HG02943 (cell line): ENCODE measurements at regions not wholly inside any gene's neighbourhood (a gene's known extent, or its start where the extent isn't known, plus 50 kb on each side); places are given as distances from the start of the nearest gene placed in this dataset.
A peak's percentile ranks its signal among the peaks of the same experiment; 100 is the strongest.
"Not testable (repeated sequence)": the region's sequence is repeated elsewhere in the genome, so short reads cannot be mapped to it uniquely, and the experiment has no call there.

Experiments used
- ATAC-seq: cut with Tn5 transposase; IDR thresholded peaks from one replicate; pipeline ENCODE4 v1.9.1; 2021; ENCODE audit warnings: mild to moderate bottlenecking, low read depth, moderate library complexity; ENCODE audit not compliant: unreplicated experiment

DNA sequence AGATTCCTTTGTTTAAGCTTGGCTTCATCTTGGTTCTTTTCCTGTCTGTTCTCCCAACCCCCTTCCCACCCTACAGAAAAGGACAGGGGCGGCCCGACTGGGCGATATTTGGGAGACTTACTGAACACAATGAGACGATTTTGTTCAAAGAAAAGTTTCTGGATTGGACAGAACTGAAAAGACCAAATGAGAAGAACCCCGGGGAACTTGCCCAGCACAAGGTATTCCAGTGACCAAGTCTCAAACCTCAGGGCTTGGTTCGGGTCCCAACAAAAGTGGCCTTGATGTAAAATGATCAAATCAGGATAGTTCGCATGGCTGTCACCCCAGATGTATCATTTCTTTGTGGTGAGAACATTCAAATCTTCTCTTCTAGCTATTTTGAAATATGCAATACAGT, 73.9 kb upstream of the LYZL2 start:
- ATAC-seq: not testable (repeated sequence)

DNA sequence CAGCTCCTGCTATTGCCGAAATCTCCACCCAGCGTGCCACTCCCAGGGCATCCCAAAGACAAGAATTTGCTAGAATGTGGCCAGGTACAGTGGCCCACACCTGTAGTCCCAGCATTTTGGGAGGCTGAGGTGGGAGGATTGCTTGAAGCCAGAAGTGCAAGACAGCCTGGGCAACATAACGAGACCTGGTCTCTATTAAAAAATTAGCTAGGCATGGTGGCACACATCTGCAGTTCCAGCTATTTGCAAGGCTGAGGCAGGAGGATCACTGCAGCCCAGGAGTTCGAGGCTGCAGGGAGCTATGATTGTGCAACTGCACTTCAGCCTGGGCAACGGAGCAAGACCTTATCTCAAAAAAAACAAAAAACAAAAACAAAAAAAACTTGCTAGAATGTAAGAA, 73.3 kb upstream of the LYZL2 start:
- no peak for ATAC-seq

DNA sequence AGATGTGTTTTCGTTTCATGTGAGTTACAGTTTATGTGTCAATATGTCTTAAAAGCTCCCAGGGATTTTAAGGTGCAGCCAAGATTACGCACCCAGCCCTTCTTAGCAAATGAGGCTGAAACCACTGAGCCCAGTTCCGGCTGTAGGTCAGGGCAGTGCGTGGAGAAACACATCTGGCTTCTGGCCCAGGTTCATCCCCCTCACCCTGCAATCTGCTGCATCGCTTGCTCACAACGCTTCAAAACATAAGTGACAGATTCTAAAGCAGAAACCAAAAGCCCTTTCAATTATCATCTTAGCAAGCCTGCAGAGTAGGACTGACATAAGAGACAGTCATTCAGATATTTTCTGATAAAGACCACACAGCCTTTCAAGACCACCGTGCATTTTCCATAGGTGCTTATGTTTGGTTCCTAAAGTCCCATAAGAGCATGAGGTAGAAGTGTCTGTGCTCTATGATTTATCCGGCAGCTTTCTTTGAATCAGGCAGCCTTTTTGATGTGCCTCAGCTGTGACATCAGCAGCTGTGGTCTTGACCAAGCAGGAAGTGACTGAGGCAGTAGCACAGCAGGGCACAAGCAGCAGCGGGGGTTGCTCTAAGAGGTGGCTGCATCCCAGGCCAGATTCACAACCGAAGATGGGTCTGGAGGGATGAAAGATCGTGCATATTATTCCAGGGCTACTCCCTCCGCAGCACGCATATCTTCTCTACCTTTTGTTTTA, 72.1 kb upstream of the LYZL2 start:
- peak; percentile 54 for ATAC-seq

DNA sequence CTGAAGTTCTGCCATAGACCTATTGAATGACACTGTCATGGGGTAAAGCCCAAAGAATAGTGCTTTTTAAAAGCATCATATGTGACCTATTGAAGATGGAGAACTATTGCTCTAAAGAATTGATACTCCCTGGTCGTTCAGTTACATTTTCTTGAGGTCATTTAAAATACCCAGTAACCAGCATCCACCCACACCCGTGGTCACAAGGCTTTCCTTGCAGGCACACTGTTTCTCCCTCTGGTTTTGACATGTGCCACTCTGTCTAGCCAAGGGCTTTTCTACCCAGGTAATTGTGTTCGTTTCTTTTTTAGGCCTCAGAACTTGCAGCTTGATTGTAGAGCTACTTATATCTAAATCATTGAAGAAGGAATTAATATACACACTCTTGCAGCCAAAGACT, 68.3 kb upstream of the LYZL2 start:
- no peak for ATAC-seq

DNA sequence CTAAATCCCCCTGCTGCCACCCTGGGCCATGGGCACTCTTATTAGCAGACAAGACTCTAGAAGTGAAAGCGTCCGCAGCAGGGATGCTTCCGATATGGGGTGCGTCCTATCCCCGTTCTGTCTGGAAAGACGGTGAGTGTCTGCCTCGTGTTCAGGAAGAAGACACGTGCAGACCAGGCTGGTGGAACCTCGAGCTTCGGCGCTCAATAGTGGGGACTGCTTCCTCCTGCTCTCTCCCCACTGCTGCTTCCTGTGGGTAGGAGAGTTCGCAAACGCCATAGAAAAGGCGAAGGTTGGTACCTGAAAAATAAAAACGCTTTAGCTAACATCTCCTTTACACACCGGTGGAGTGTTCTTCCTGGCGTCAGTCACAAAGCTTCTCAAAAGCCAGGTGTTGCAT, 67.7 kb upstream of the LYZL2 start:
- ATAC-seq: not testable (repeated sequence)

DNA sequence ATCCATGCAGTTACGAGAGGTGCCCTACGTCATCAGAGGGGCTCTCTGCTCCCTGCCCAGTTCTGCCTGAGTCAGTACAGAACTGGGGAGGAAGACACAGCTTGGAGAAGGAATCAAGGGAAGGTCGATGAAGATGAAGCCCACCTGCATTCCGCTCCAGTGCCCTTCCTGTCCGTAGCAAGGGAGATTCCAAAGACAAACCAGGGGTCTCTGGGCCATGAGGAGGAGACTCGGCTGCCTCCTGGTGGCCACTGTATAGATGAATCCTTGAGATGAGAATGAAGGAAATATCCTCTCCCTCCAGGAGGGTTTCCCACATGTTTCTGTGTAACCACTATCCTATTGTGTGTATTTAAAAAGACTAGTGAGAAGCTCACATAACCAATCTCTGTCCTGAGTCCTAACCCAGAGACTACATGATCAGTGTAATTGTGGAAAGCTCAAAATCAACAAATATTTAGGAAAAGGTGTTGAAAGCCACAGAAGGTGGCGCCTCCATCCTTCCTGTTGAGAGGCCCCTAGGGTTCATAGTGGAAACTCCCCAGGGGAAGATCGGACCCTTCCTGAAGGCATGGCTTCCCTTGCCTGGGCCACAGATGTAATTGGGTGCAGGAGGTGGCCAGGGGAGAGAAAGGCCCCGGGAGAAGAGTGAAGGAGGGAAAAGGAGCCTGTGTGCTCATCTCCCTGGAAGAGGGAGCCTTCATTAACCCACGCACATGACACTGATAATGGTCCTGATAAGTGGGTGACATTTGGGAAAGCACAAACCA, 67.0 kb upstream of the LYZL2 start:
- not testable (repeated sequence) for ATAC-seq

DNA sequence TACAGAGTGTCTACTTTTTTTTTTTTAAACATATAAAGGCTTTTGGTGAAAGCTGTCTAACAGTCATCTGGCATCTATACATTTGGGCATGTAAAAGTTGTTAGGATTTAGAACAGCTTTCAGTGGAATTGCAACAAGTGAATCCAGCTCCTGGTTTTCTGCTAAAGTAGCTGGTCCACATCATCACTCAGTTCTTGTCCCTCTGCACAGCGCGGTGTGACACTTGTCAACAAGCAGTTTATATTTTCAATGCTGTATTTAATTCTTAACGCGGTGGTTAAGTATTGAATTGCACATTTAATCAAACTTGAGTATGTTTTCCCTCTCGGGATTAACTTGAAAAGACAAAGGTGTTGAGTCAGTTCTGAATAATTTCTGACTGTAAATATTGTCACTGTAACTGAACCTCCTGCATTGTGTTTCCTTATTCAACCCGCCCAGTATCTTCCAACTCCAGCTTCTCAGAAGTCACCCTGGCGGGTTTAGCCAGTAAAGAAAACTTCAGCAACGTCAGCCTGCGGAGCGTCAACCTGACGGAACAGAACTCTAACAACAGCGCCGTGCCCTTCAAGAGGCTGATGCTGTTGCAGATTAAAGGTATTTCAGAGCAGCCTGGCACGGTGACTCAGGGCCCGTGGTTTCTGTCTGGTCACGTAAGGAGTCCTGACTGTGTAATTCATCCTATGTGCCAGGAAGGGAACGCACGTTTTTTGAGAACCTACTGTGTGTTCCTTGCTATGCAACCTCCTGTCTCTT, 66.1 kb upstream of the LYZL2 start:
- ATAC-seq: not testable (repeated sequence)

DNA sequence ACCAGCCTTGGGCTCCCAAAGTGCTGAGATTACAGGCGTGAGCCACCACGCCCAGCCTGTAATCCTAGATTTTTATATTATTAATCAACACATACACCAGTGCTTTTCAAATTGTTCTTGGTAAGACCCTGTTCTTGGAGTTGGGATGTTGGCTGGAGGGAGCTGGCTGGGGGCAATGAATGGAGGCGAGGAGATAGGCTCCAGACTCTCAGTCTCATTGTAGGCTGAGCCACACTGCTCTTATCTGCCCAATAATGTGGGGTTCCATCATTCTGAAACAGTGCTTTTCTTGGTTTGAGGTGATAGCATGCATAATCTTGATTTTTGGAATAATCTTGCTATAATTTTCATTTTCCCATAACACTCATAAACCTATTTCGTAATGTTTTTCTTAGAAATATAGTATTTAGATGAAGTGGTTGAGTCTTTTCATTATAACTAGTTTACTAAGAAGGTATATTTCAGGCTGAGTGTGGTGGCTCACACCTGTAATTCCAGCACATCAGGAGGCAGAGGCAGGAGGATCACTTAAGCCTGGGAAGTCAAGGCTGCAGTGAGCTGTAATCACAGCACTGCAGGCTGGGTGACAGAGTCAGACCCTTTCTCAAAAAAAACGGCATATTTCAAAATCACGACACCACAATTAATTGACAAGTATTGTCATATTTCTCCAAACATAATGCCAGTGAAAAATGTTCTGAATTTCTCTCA, 65.1 kb upstream of the LYZL2 start:
- ATAC-seq: no peak

DNA sequence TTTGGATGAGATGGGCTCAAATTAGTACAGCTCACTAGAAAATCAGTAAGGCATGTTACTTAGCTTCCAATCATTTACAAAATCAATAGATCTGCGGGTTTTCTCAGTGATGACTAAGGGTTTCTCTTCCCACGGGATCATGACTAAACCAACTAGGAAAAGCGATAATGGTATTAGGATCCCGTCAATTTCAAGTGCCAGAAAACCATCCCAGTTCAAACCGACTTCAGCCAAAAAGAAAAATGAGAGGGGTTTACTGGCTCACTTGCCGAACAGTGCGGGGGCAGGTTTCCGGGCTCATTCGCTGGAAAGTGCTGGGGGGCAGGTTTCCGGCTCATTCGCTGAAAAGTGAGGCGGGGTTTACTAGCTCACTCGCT, 62.1 kb upstream of the LYZL2 start:
- no peak for ATAC-seq

DNA sequence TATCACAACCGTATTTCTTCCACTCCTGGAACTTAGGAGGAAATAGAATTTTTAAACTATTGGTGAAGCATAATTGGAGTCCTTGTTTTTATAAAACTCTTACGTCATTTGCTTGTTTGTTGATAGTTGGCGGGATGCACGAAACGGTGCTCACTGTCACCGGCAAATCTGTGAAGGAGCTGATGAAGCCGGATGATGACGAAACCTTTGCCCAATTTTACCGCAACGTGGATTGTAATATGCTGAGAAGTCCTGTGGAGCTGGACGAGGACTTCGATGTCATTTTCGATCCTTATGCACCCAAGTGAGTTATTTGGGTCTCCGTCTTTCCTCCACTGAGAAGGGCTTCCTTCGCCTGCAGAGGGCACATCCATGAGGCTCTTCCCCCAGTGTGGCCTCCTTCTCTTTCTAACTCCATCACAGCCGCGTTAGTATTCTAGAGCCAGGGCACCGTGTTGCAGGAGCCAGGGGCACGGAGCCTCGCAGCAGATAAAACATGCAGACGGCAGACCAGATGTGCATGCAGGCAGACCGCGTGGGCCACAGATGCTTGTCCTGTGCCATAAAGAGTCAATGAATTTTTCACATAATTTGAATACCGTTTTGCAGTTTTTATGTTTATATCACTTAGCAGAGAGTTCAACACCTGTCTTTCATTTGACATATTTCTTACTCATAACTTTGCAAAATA, 61.5 kb upstream of the LYZL2 start:
- ATAC-seq: not testable (repeated sequence)

DNA sequence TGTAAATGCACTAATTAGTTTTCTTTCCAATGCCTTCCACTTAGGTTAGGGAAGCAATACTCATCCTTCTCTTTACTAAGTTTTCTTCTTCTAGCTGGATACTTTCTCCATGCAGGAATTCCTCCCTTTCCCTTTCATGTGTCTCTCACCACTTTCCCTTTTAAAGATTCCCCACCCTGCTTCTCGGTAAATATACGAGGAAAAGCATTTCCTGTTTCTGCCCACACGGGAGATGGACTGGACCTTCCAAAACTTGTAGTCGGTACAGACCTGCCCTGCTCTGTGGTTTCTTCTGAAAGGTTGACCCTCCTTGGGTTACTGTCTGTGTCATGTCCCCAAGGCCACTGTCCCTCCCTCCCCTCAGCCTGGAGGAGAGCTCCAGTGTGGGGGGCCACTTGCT, 58.9 kb upstream of the LYZL2 start:
- no peak for ATAC-seq

DNA sequence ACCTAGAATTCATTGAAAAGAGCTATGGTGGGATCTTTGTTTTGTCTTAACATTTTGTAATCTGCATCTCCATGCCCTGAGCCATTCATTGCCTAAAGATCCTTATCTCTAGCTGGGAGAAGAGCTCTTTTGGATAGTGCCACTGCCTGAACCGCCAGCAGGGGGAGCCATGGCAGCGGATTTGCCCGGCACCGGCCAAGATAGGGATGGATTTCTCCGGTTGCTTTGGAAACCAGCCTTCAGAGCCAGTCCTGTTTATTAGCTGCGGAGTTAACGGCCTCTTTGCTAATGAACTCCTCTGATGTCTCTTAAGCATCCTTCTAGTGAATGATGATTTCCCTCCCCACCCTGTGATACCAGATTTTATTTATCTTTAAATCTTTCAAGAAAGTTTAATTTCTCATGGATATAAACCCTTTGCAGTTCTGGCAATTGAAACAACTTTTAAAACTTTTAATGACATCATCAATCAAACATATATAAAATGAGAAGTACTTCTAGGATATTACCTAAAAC, 58.2 kb upstream of the LYZL2 start:
- ATAC-seq: no peak

DNA sequence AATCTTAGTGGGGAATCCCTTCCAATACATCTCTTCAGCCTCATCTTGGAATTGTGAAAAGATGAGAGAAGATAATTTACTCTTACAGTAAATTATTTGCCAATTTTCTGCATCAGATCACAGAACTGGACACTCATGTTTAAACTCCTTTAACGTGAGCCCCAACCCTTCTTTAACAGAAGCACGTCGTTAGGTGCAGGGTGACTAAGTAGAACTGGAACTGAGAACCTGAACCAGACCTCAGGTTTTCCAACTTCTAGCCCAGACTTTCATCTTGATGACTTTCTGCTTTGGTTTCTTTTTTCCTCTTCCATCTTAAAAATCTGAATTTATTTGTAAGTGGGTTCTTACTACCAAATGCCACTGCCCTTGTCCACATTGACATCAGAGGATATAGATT, 57.2 kb upstream of the LYZL2 start:
- ATAC-seq: no peak

DNA sequence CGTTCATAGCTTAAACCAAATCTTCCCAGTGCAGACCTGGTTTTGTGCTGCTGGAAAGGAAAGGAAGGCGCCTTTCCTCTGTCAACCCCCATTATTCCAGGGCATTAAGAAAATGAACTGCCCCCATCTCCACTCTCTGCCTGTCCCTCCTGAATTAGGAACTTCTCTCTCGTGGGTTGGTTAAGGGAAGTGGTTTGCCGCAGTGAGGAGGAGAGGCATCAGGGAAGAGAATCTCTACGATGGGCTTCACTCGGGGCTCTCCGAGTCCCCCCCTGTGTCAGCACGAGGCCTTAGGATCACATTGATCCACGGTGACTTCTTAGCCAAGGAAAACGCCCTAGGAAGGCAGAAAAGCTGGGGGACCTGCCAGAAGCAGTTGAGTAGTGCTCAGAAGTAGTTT, 53.9 kb upstream of the LYZL2 start:
- no peak for ATAC-seq

DNA sequence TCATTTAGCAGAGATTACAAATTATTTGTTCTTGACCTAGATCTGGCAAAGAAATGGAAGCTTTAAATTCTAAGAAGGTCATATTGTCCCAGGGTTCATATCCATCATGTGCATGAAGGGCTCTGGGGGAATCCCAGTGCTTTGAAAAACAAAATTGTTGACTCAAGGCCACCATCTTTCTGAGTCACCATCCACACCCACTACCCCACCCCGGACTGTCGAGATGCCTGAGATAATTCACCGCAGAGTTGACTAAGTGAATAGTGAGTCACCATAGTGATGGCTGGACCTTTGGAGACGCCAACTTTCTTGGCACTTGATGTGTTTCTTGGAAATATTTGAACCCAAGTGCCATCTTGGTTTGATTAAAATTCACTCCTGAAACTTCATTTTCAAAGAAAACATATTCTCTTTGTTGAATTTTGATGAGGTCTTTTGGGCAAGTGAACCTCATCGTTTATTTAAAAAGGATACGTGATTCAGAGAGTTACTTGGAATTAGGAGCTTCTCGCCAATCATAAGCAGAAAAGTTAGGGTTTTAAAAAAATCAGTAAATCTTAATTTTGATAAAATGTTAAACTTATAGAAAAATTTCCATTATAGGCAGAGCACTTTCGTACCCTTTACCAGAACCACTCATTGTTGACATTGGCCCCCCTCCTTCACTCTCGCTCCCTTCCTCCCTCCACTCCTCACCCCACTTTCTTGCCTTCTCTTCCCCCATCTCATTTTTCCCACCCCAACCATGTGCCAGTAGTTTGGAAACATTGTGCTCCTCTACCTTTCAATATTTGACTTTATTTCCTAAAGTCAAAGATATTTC, 53.0 kb upstream of the LYZL2 start:
- ATAC-seq: not testable (repeated sequence)

DNA sequence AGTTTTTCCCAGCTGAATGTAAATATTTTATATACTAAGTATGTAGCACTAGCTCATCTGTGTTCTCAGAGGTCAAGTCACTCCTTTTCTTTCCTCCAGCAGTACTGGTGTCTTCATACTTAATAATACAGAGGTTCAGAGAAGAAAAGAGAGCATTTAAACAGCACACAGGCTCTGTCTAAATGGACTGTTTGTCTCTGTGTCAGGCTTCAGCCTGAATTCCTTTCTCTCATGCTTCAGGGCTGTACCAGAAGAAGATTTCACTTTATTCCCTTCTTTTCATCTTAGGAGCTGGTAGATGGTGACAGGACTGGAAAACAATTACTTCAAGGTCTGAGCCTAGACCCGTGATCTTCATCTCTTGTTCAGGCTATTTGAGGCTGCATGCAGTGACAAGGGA, 51.4 kb upstream of the LYZL2 start:
- ATAC-seq: no peak
